Renal cortex interstitium (tissue), 11 donors: ENCODE measurements at regions not wholly inside any gene's neighbourhood (a gene's known extent, or its start where the extent isn't known, plus 50 kb on each side); places are given as distances from the start of the nearest gene placed in this dataset.

ENCODE experiments used
- DNase-seq, 11 donors: peaks; one replicate each; pipeline ENCODE4 v3.0.0-alpha.2; 2013; ENCODE audit warnings: low read depth in 9 of 11, low spot score in 4 of 11; ENCODE audit errors: extremely low read depth in 1 of 11

DNA sequence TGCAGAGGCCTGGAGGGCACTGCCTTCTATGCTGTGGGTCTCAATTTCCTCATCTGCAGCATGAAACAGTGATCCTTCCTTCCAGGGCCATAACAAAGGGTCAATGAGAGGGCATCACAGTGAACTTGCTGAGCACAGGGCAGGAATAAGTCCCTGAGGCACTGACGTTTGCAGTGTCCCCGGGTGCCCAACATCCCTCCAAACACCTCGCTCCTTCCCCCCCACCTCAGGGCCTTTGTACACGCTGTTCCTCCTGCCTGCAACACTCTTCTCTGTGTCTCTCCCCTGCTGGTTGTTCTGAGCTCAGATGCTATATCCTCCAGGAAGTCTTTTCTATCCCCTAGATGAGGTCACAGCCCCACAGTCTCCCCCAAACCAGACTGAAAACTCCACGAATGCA, 59.7 kb upstream of the TCF20 start:
- no peak for DNase-seq

- no peak for DNase-seq
Observed at GRCh38 chr22:42329504-42329903, 59.1 kb upstream of the TCF20 start.

- DNase-seq = no peak
Observed at GRCh38 chr22:42328784-42329145, 58.3 kb upstream of the TCF20 start.

- no peak for DNase-seq
Observed at GRCh38 chr22:42328130-42328783, 57.8 kb upstream of the TCF20 start.

DNA sequence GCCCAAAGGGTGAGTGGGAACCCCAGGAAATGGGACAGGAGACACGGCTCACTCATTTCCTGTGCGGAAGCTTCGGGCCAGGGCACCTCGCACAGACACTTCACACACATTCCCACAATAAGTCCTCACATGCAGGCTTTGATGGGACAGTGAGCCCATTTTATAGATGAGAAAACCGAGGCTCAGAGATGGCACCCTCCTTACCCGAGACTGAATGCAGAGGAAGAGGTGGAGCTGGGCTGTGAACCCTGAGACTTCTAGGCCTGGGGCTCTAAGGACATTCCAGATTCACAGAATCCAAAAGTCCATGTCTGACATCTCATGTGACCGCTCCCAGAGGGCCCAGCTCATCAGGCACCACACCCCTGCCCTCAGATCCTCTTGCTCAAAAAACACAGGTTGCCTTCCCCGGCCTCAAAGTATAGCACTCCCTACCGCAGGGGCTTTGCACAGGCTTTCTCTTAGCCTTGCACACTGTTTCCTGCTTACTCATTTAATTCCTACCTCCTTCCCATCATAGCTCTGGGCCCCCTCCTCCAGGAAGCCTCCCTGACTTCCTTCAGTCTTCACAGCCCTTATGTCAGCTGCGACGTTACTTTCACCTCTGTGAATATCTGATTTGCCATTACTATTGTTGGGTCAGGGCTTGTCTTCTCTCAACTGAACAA, 57.1 kb upstream of the TCF20 start:
- DNase-seq = no peak

DNA sequence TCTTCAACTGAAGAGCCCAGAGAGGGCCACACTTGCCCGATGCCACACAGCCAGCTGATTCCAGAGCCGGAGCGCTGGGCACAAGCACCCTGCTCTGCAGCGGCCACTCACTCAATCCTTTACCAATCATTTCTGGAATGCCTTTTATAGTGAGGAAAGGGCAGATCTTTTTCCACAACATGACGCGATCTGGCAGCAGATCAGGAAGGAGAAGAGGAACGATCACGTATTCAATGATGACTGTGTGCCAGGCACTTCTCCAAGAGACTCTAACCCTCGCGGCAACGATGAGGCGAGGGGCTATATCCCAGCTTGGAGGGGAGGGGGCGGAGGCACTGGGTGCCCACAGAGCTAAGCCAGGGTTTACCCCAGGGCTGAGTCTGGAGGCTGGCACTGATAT, 56.3 kb upstream of the TCF20 start:
- DNase-seq = no peak

DNA sequence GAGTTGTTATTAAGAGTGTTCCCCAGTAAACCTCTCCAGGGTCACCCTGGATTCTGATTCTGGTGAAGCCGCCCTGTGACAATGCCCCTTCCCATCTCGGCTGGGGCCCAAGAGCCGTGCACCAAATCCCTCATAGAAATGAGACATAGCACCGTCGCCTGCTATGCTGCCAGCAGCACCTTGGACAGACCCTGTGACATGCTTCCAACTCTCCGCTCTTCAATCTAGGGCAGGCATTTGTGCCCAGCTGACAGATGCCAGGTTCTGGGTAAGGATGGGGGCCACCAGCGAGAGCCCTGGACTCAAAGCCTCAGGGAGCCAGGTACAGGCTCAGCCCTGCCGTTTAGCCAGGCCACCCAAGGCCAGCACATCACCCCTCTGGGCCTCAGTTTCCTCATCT, 55.8 kb upstream of the TCF20 start:
- no peak for DNase-seq

GRCh38 chr22:42324990-42325710, 54.7 kb upstream of the TCF20 start:
- DNase-seq = no peak

DNA sequence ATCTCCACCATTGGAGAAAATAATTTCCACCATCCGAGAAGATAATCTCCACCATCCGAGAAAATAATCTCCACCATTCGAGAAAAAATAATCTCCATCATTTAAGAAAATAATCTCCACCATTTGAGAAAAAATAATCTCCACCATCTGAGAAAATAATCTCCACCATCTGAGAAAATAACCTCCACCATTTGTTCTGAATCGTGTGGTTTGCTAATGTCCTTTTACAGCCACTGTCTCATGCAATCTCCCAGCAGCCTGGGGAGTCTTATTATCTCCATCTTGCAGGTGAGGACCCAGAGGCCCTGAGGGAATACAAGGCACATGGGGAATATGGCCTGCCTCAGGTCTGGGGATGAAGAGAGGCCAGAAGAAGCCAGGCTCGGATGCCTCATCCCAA, 54.1 kb upstream of the TCF20 start:
- no peak for DNase-seq

GRCh38 chr22:42323971-42324370, 53.5 kb upstream of the TCF20 start:
- no peak for DNase-seq

DNA sequence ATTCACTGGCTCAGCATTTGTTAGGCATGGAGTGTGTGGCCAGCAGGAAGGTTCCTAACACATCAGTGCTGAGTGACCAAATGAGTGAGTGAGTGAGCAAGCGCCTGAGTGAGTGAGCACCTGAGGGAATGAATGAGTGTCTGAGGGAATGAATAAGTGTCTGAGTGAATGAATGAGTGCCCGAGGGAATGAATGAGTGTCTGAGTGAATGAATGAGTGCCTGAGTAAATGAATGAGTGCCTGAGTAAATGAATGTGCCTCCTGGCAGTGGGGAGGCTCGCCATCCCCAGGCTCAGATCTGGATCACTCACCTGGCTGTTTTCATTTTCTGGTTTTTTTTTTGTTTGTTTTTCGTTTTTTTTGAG, 52.1 kb upstream of the TCF20 start:
- no peak for DNase-seq

- peak in 5 of 11 donors; percentile 48 to 80 (median 71) for DNase-seq
Observed at GRCh38 chr22:42321908-42322561, 51.6 kb upstream of the TCF20 start.

DNA sequence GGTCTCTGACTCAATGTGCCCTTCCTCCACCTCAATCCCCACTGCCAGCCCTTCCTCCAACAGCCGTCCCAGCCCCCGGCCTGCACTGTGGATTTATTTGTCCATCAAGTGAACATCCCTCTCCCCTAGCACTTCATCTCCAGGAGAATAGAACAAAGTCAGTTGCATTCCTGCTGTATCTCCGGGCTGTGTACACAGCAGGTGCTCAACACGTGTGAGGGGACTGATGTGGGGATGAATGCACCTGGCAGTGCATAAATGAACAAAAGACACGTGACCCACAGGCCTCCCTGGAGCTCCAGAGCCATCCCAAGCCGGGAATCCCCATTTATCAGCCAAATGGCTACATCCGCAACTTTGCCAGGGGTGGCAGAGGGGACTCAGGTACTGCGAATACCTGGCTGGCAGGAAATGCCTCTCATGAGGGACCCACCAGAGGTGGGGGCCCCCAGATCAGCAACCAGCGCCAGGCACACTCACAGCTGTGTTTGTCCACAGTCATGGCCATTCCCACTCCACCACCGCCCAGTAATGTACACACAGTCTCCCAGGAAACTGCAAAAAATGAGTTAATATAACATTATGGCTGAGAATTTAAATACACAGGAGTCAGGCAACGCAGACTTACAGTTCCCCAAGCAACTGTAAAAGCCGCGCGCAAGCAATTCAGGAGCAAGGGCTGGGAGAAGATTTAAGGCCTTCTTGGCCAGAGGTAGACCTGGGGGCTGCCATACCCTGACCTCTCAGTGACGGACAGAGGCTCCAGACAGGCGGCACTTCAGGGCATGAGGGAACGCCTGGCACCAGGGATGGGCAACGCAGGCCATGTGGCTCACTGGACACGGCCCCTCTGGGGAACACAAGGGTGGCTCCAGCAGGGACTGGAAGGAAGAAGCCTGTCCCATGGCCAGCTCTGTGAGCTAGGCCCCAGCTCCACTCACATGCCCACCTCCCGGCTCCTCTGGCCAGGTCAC, 50.3 kb upstream of the TCF20 start:
- no peak for DNase-seq
